PC-3 (cell line): ENCODE measurements at regions not wholly inside any gene's neighbourhood (a gene's known extent, or its start where the extent isn't known, plus 50 kb on each side); places are given as distances from the start of the nearest gene placed in this dataset.

Source experiments
- ATAC-seq: fragments of 200-7000 bp; cut with Tn5 transposase; 2 replicates; pipeline ENCODE4 v1.9.1; 2020; ENCODE audit warnings: mild to moderate bottlenecking, moderate library complexity
- BruUV-seq: library from RNA; stranded (reverse); fragments of 400-500 nt; replicated peaks from 2 replicates; lab custom pipeline; 2021; lab: Mats Ljungman, UMichigan
- CTCF ChIA-PET: fragments of 300-600 bp; sonication (Branson Sonifier 250); formaldehyde crosslinking; loops from one replicate; lab custom pipeline; 2022; ENCODE audit warnings: antibody characterized with exemption; lab: Charles Lee
- POLR2A ChIA-PET: fragments of 300-600 bp; sonication (Branson Sonifier 250); formaldehyde crosslinking; loops from one replicate; lab custom pipeline; 2022; ENCODE audit warnings: antibody characterized with exemption; ENCODE audit not compliant: unreplicated experiment; lab: Charles Lee
- DNase-seq: peaks from one replicate; pipeline ENCODE4 v3.0.0-alpha.2; 2015
- H2AFZ ChIP-seq: fragments of 300-600 bp; sonication (generic); 2 replicates; pipeline ENCODE4 v1.6.0; 2016; ENCODE audit warnings: antibody characterized with exemption, low read length
- H3F3A ChIP-seq: fragments of 300-600 bp; sonication (generic); one replicate; pipeline ENCODE4 v1.6.0; 2017; ENCODE audit warnings: antibody characterized with exemption, low read length, control low read depth, mild to moderate bottlenecking; ENCODE audit not compliant: unreplicated experiment
- H3K27ac ChIP-seq: fragments of 300-600 bp; sonication (generic); 2 replicates; pipeline ENCODE4 v1.5.1; 2016; ENCODE audit warnings: mild to moderate bottlenecking, low read length
- H3K27me3 ChIP-seq: fragments of 300-600 bp; sonication (generic); 2 replicates; pipeline ENCODE4 v1.6.1; 2016; ENCODE audit warnings: low read length, mixed read lengths
- H3K36me3 ChIP-seq: fragments of 300-600 bp; sonication (generic); 2 replicates; pipeline ENCODE4 v1.6.1; 2016; ENCODE audit warnings: low read depth, mixed run types, low read length, mixed read lengths
- H3K4me1 ChIP-seq: fragments of 300-600 bp; sonication (generic); 2 replicates; pipeline ENCODE4 v1.5.1; 2016; ENCODE audit warnings: low read length; ENCODE audit not compliant: insufficient read depth
- H3K4me2 ChIP-seq: fragments of 300-600 bp; sonication (generic); 2 replicates; pipeline ENCODE4 v1.6.0; 2016; ENCODE audit warnings: low read length
- H3K4me3 ChIP-seq: fragments of 300-600 bp; sonication (generic); 2 replicates; pipeline ENCODE4 v1.5.1; 2016; ENCODE audit warnings: mild to moderate bottlenecking, low read length, mixed read lengths
- H3K79me2 ChIP-seq: fragments of 300-600 bp; sonication (generic); 2 replicates; pipeline ENCODE4 v1.6.1; 2017; ENCODE audit warnings: low read length, mixed read lengths
- H3K9ac ChIP-seq: fragments of 300-600 bp; sonication (generic); 2 replicates; pipeline ENCODE4 v1.6.0; 2016; ENCODE audit warnings: mild to moderate bottlenecking, low read length
- H3K9me2 ChIP-seq: fragments of 300-600 bp; sonication (generic); replicated peaks from 2 replicates; pipeline ENCODE4 v1.6.1; 2016; ENCODE audit warnings: mixed run types, low read length, mixed read lengths
- H3K9me3 ChIP-seq: fragments of 300-600 bp; sonication (generic); 2 replicates; pipeline ENCODE4 v1.6.1; 2016; ENCODE audit warnings: low read length, mixed read lengths
- H4K20me1 ChIP-seq: fragments of 300-600 bp; sonication (generic); 2 replicates; pipeline ENCODE4 v1.6.1; 2016; ENCODE audit warnings: low read length, mixed read lengths
- CTCF ChIP-seq: fragments of 300-600 bp; sonication (generic); conservative IDR thresholded peaks from 2 replicates; pipeline ENCODE4 v1.5.1; 2017; ENCODE audit warnings: antibody characterized with exemption, low read depth, mild to moderate bottlenecking, low read length
- EZH2 ChIP-seq: fragments of 300-600 bp; sonication (generic); IDR thresholded peaks from one replicate; pipeline ENCODE4 v1.6.1; 2017; ENCODE audit warnings: antibody characterized with exemption, mild to moderate bottlenecking, low read length; ENCODE audit not compliant: unreplicated experiment
- EZH2phosphoT487 ChIP-seq: fragments of 300-600 bp; sonication (generic); IDR thresholded peaks from 2 replicates; pipeline ENCODE4 v1.6.1; 2018; ENCODE audit warnings: mild to moderate bottlenecking, antibody characterized with exemption, low read length, borderline replicate concordance
- intact Hi-C: fragments of 100-400 bp; cut with micrococcal nuclease; formaldehyde crosslinking; loops from 2 replicates; pipeline ENCODE4 v1.9.0; 2023

GRCh38 chr5:93267276-93267675 lies 313.7 kb downstream of the NR2F1-AS1 start:
- no peak overlapping the region for H2AFZ ChIP-seq
- intact Hi-C loops: no loop called here
- no peaks in the 10 kb centered on the region for H3K9me3 ChIP-seq
- BruUV-seq: no TSS peak
- H3K4me1 ChIP-seq: no peaks in the 10 kb centered on the region
- ChIA-PET CTCF (no interaction called here), POLR2A (no interaction called here)
- no peak for TF ChIP-seq EZH2
- TF ChIP-seq CTCF: no peak
- TF ChIP-seq EZH2phosphoT487: no peak
- no peaks in the 10 kb centered on the region for H4K20me1 ChIP-seq
- DNase-seq (no peak), ATAC-seq (no peak)
- no peaks in the 10 kb centered on the region for H3K9me2 ChIP-seq
- H3K4me2 ChIP-seq: no peak overlapping the region
- no peaks in the 10 kb centered on the region for H3K27me3 ChIP-seq
- H3K79me2 ChIP-seq: no peaks in the 10 kb centered on the region
- H3F3A ChIP-seq: no peaks in the 10 kb centered on the region
- H3K27ac ChIP-seq: no peak overlapping the region
- peaks cover 3% of the 10 kb centered on the region; the same call in 1 of the 2 replicates for H3K36me3 ChIP-seq
- no peak overlapping the region for H3K9ac ChIP-seq
- H3K4me3 ChIP-seq: no peak overlapping the region

GRCh38 chr5:93257616-93258015 lies 323.4 kb downstream of the NR2F1-AS1 start:
- CTCF ChIA-PET: interaction anchor here (0.5 kb wide), 1 partner anchor 13 kb away, joined by 3 read pairs; no protein-coding TSS in a partner anchor
- Histone ChIP-seq H3K79me2 (no peaks in the 10 kb centered on the region), H2AFZ (no peak overlapping the region), H3K9ac (no peak overlapping the region), H3K4me2 (no peak overlapping the region), H4K20me1 (no peaks in the 10 kb centered on the region), H3K9me3 (no peaks in the 10 kb centered on the region), H3K36me3 (no peaks in the 10 kb centered on the region), H3K27me3 (no peaks in the 10 kb centered on the region), H3K27ac (no peak overlapping the region), H3K4me3 (no peak overlapping the region), H3K9me2 (0 out of 2 replicates have a peak, but pooled peaks cover 6% of the 10 kb centered on the region), H3K4me1 (peaks cover 20% of the 10 kb centered on the region), H3F3A (no peaks in the 10 kb centered on the region)
- DNase-seq (peak; percentile 64), ATAC-seq (peak; percentile 84)
- no TSS peak for BruUV-seq
- TF ChIP-seq CTCF (no peak), EZH2phosphoT487 (no peak), EZH2 (no peak)
- intact Hi-C loops: loop anchor here (10.0 kb wide), 1 partner anchor 183 kb away; no protein-coding TSS in a partner anchor
- POLR2A ChIA-PET: no interaction called here

- H3K9ac ChIP-seq: no peak overlapping the region
- ChIA-PET CTCF (no interaction called here), POLR2A (no interaction called here)
- H4K20me1 ChIP-seq: no peaks in the 10 kb centered on the region
- H3K36me3 ChIP-seq: no peaks in the 10 kb centered on the region
- no peak for TF ChIP-seq EZH2phosphoT487
- TF ChIP-seq EZH2: no peak
- TF ChIP-seq CTCF: no peak
- no peaks in the 10 kb centered on the region for H3K27me3 ChIP-seq
- no peak overlapping the region for H3K4me3 ChIP-seq
- H2AFZ ChIP-seq: no peak overlapping the region
- H3K9me3 ChIP-seq: no peaks in the 10 kb centered on the region
- peaks cover 26% of the 10 kb centered on the region for H3K4me1 ChIP-seq
- ATAC-seq (no peak), DNase-seq (no peak)
- no peak overlapping the region for H3K27ac ChIP-seq
- H3F3A ChIP-seq: no peaks in the 10 kb centered on the region
- 0 out of 2 replicates have a peak, but pooled peaks cover 6% of the 10 kb centered on the region for H3K9me2 ChIP-seq
- no TSS peak for BruUV-seq
- intact Hi-C loops: loop anchor here (10.0 kb wide), 1 partner anchor 181 kb away; no protein-coding TSS in a partner anchor
- H3K4me2 ChIP-seq: no peak overlapping the region
- H3K79me2 ChIP-seq: no peaks in the 10 kb centered on the region
Observed at GRCh38 chr5:93255796-93256195, 325.2 kb downstream of the NR2F1-AS1 start.
